Activated T-helper 1 cell treated with anti-CD3 and anti-CD28 coated beads, Interleukin-2, amount 50 U/mL, for 16 hours (primary cell): ENCODE measurements at regions not wholly inside any gene's neighbourhood (a gene's known extent, or its start where the extent isn't known, plus 50 kb on each side); places are given as distances from the start of the nearest gene placed in this dataset.
"Not testable (repeated sequence)": the region's sequence is repeated elsewhere in the genome, so short reads cannot be mapped to it uniquely, and the experiment has no call there.

Experiments used
- DNase-seq, 2 donors: peaks; one replicate each; pipeline ENCODE4 v3.0.0-alpha.2; 2020; ENCODE audit warnings: low read depth in 1 of 2, low spot score in 1 of 2

- no peak for DNase-seq
These were observed 65.6 kb upstream of the MAML3 start for GRCh38 chr4:140219567-140219966.

GRCh38 chr4:140219070-140219469, 65.1 kb upstream of the MAML3 start:
- not testable (repeated sequence) for DNase-seq

GRCh38 chr4:140213749-140214148, 59.8 kb upstream of the MAML3 start:
- DNase-seq: no peak

- DNase-seq: no peak
These were observed 59.1 kb upstream of the MAML3 start for GRCh38 chr4:140213116-140213515.

GRCh38 chr4:140212646-140213045, 58.7 kb upstream of the MAML3 start:
- DNase-seq: no peak

GRCh38 chr4:140212194-140212593, 58.2 kb upstream of the MAML3 start:
- no peak for DNase-seq

GRCh38 chr4:140211693-140212092, 57.7 kb upstream of the MAML3 start:
- no peak for DNase-seq

- no peak for DNase-seq
These were observed 57.2 kb upstream of the MAML3 start for GRCh38 chr4:140211161-140211560.

GRCh38 chr4:140208921-140209320, 54.9 kb upstream of the MAML3 start:
- no peak for DNase-seq
